ENCODE measurements at regions not wholly inside any gene's neighbourhood (a gene's known extent, or its start where the extent isn't known, plus 50 kb on each side); places are given as distances from the start of the nearest gene placed in this dataset.

DNA sequence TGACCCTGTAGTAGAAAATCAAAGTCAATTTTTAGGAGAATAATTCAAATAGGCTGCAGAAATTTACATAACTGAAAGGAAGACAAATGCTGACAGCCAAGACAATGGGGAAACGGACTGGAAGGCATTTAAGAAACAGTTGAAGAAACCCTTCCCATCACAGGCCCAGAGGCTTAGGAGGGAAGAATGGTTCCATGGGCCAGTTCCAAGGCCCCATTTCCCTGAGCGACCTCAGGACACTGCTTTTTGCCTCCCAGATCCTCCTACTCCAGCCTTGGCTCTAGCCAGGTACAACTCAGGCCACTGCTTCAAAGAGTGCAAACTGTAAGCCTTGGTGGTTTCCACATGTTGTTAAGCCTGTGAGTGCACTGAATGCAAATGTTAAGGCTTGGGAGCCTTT is 184.1 kb upstream of the SGCD start:
- TF ChIP-seq, protein P1, sequence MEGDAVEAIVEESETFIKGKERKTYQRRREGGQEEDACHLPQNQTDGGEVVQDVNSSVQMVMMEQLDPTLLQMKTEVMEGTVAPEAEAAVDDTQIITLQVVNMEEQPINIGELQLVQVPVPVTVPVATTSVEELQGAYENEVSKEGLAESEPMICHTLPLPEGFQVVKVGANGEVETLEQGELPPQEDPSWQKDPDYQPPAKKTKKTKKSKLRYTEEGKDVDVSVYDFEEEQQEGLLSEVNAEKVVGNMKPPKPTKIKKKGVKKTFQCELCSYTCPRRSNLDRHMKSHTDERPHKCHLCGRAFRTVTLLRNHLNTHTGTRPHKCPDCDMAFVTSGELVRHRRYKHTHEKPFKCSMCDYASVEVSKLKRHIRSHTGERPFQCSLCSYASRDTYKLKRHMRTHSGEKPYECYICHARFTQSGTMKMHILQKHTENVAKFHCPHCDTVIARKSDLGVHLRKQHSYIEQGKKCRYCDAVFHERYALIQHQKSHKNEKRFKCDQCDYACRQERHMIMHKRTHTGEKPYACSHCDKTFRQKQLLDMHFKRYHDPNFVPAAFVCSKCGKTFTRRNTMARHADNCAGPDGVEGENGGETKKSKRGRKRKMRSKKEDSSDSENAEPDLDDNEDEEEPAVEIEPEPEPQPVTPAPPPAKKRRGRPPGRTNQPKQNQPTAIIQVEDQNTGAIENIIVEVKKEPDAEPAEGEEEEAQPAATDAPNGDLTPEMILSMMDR (IDR thresholded peaks at IDR 0.05; ENCODE audit: low read depth, low read length), result no peak
- DNase-seq (ENCODE audit: extremely low read depth, low read depth), result no peak

GRCh38 chr5:156147261-156147943 is 179.6 kb upstream of the SGCD start:
- TF ChIP-seq, protein P1 (IDR thresholded peaks at IDR 0.05; ENCODE audit: low read depth, low read length), result no peak
- DNase-seq (ENCODE audit: extremely low read depth, low read depth), result peak; percentile 72

GRCh38 chr5:156147944-156148285 is 179.0 kb upstream of the SGCD start:
- no peak for DNase-seq (ENCODE audit: extremely low read depth, low read depth)
- TF ChIP-seq, protein P1 (IDR thresholded peaks at IDR 0.05; ENCODE audit: low read depth, low read length), result no peak

DNA sequence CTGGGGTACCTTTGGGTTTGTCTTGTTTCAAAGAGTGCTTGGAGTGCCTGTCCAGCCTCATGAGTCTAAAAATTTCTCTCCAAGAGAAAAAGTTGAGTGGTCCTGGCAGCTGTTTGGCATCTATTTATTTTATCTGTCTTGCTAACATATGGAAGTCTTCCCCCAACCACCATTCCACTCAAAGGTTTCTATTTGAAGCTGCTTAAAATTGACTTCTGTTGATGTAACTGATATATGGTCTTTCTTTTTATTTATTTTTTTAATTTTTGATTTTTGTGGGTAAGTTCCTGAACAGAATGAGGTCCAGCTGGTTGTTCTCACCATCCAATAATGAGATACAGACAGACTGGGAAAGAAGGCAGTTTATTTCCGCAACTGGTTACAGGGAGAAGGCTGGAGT is 178.7 kb upstream of the SGCD start:
- no peak for DNase-seq (ENCODE audit: extremely low read depth, low read depth)
- TF ChIP-seq, protein P1 (IDR thresholded peaks at IDR 0.05; ENCODE audit: low read depth, low read length), result no peak

DNA sequence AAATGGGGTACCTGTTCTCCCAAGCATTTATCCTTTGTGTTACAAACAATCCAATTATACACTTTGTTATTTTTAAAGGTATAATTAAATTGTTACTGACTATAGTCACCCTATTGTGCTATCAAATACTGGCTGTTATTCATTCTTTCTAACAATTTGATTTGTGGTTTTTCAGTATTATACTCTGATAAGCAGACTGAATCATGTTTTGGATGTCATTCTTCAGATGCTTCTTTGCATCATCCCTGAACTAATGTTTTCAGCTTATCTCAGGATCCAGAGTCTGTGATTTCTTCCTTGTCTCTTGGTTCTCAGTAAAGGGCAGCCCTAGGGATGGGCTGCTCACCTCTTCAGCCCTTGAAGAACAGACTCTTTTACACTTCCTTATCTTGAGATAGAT is 177.8 kb upstream of the SGCD start:
- DNase-seq (ENCODE audit: extremely low read depth, low read depth), result no peak
- TF ChIP-seq, protein P1 (IDR thresholded peaks at IDR 0.05; ENCODE audit: low read depth, low read length), result no peak

DNA sequence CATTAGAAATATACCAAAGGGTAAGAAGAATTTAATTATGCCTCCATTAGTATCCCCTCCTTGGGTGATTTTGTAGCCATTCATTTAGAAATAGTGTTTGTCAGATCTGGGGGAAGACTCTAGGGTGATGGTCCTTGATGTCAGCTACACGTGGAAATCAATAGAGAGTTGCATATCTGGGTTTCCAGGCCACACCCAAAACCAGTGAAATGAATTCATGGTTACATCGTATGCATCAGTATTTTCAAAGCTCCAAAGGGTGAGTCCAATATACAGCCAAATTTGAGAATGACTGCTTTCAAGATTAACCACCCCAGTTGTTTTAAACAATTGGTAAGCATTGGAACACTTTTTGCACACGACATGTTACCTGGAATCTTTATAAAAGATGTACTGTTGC is 173.4 kb upstream of the SGCD start:
- TF ChIP-seq, protein P1 (IDR thresholded peaks at IDR 0.05; ENCODE audit: low read depth, low read length), result no peak
- DNase-seq (ENCODE audit: extremely low read depth, low read depth), result no peak

DNA sequence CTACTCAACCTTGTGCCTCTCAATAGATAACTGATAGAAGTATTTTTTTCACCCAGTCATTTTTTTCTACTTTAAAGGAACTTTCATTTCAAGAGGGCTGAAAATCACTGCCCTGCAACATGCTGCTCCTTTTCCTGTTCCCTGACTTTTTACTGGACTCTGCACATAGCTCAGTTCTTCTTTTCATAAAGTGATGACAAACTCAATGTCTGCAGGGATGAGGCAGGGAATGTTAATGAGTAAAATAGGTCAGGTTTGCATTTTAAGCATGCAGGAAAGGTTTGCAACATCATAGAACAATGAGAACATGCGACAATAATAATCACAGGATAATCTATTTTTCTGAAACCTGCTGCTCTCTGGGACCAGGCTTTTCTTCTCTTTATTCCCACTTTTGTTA is 172.2 kb upstream of the SGCD start:
- DNase-seq (ENCODE audit: extremely low read depth, low read depth), result no peak
- TF ChIP-seq, protein P1 (IDR thresholded peaks at IDR 0.05; ENCODE audit: low read depth, low read length), result no peak

Measured in AG09319 (cell line).